ENCODE measurements at regions not wholly inside any gene's neighbourhood (a gene's known extent, or its start where the extent isn't known, plus 50 kb on each side); places are given as distances from the start of the nearest gene placed in this dataset.

- TF ChIP-seq CTCF (IDR thresholded peaks at IDR 0.05 in 8 of 11, conservative IDR thresholded peaks at IDR 0.05 in 3 of 11), result no peak
- TF ChIP-seq POLR2A (IDR thresholded peaks at IDR 0.05), result no peak
- no peak for TF ChIP-seq POLR2AphosphoS5 (IDR thresholded peaks at IDR 0.05)
Measured at GRCh38 chr4:42315231-42315630, 82.1 kb upstream of the SHISA3 start.

Data from spleen (tissue), 7 donors.